ENCODE measurements at regions not wholly inside any gene's neighbourhood (a gene's known extent, or its start where the extent isn't known, plus 50 kb on each side); places are given as distances from the start of the nearest gene placed in this dataset.
"Not testable (repeated sequence)": the region's sequence is repeated elsewhere in the genome, so short reads cannot be mapped to it uniquely, and the experiment has no call there.

- DNase-seq (ENCODE audit: low read depth), result no peak
- H3K4me3 ChIP-seq (ENCODE audit: low read depth, low read length), result no peak overlapping the region
- TF ChIP-seq POLR2A (IDR thresholded peaks at IDR 0.05; ENCODE audit: extremely low read depth, insufficient read length) (no peak), MYC (IDR thresholded peaks at IDR 0.05; ENCODE audit: low read depth, low read length) (no peak)
Observed at GRCh38 chr20:58040447-58041290, 187.8 kb downstream of the ANKRD60 start.

GRCh38 chr20:58039274-58040092 is 189.0 kb downstream of the ANKRD60 start:
- no peak overlapping the region for H3K4me3 ChIP-seq (ENCODE audit: low read depth, low read length)
- TF ChIP-seq CTCF (IDR thresholded peaks at IDR 0.05; ENCODE audit: low read depth, low read length), result no peak
- no peak for TF ChIP-seq MYC (IDR thresholded peaks at IDR 0.05; ENCODE audit: low read depth, low read length)
- TF ChIP-seq POLR2A (IDR thresholded peaks at IDR 0.05; ENCODE audit: extremely low read depth, insufficient read length), result no peak
- no peak for TF ChIP-seq MAX (IDR thresholded peaks at IDR 0.05; ENCODE audit: low read depth, low read length)
- DNase-seq (ENCODE audit: low read depth), result no peak

GRCh38 chr20:58038123-58038654 is 190.3 kb downstream of the ANKRD60 start:
- no peak overlapping the region for H3K4me3 ChIP-seq (ENCODE audit: low read depth, low read length)
- no peak for TF ChIP-seq MYC (IDR thresholded peaks at IDR 0.05; ENCODE audit: low read depth, low read length)
- TF ChIP-seq POLR2A (IDR thresholded peaks at IDR 0.05; ENCODE audit: extremely low read depth, insufficient read length), result no peak
- no peak for TF ChIP-seq CTCF (IDR thresholded peaks at IDR 0.05; ENCODE audit: low read depth, low read length)
- no peak for DNase-seq (ENCODE audit: low read depth)

- no peak overlapping the region for H3K4me3 ChIP-seq (ENCODE audit: low read depth, low read length)
- DNase-seq (ENCODE audit: low read depth), result no peak
- no peak for TF ChIP-seq MYC (IDR thresholded peaks at IDR 0.05; ENCODE audit: low read depth, low read length)
- no peak for TF ChIP-seq CTCF (IDR thresholded peaks at IDR 0.05; ENCODE audit: low read depth, low read length)
- TF ChIP-seq MAX (IDR thresholded peaks at IDR 0.05; ENCODE audit: low read depth, low read length), result no peak
- TF ChIP-seq POLR2A (IDR thresholded peaks at IDR 0.05; ENCODE audit: extremely low read depth, insufficient read length), result no peak
Observed at GRCh38 chr20:58037631-58038030, 190.8 kb downstream of the ANKRD60 start.

GRCh38 chr20:58033026-58033536 is 195.4 kb downstream of the ANKRD60 start:
- DNase-seq (ENCODE audit: low read depth), result no peak
- TF ChIP-seq POLR2A (IDR thresholded peaks at IDR 0.05; ENCODE audit: extremely low read depth, insufficient read length), result no peak
- TF ChIP-seq MYC (IDR thresholded peaks at IDR 0.05; ENCODE audit: low read depth, low read length), result no peak
- no peak for TF ChIP-seq MAX (IDR thresholded peaks at IDR 0.05; ENCODE audit: low read depth, low read length)
- no peak for TF ChIP-seq CTCF (IDR thresholded peaks at IDR 0.05; ENCODE audit: low read depth, low read length)
- H3K4me3 ChIP-seq (ENCODE audit: low read depth, low read length), result no peak overlapping the region

GRCh38 chr20:58032599-58032998 is 195.9 kb downstream of the ANKRD60 start:
- TF ChIP-seq MYC (IDR thresholded peaks at IDR 0.05; ENCODE audit: low read depth, low read length), result no peak
- TF ChIP-seq MAX (IDR thresholded peaks at IDR 0.05; ENCODE audit: low read depth, low read length), result no peak
- TF ChIP-seq CTCF (IDR thresholded peaks at IDR 0.05; ENCODE audit: low read depth, low read length), result no peak
- TF ChIP-seq POLR2A (IDR thresholded peaks at IDR 0.05; ENCODE audit: extremely low read depth, insufficient read length), result no peak
- no peak overlapping the region for H3K4me3 ChIP-seq (ENCODE audit: low read depth, low read length)
- no peak for DNase-seq (ENCODE audit: low read depth)

- H3K4me3 ChIP-seq (ENCODE audit: low read depth, low read length); DNase-seq (ENCODE audit: low read depth): not testable (repeated sequence)
Observed at GRCh38 chr20:58031350-58031749, 197.1 kb downstream of the ANKRD60 start.

Measured in NB4 (cell line).